Suppressor macrophage treated with lipopolysaccharide for 4 hours (primary cell): ENCODE measurements at regions not wholly inside any gene's neighbourhood (a gene's known extent, or its start where the extent isn't known, plus 50 kb on each side); places are given as distances from the start of the nearest gene placed in this dataset.

Experiments
- DNase-seq: peaks from one replicate; pipeline ENCODE4 v3.0.0-alpha.2; 2020

- no peak for DNase-seq
Observed at GRCh38 chr6:91731939-91732338, 1145.1 kb upstream of the MAP3K7 start.

- DNase-seq, result no peak
Observed at GRCh38 chr6:91730710-91731109, 1143.8 kb upstream of the MAP3K7 start.

- DNase-seq, result no peak
Observed at GRCh38 chr6:91720324-91720723, 1133.5 kb upstream of the MAP3K7 start.

DNA sequence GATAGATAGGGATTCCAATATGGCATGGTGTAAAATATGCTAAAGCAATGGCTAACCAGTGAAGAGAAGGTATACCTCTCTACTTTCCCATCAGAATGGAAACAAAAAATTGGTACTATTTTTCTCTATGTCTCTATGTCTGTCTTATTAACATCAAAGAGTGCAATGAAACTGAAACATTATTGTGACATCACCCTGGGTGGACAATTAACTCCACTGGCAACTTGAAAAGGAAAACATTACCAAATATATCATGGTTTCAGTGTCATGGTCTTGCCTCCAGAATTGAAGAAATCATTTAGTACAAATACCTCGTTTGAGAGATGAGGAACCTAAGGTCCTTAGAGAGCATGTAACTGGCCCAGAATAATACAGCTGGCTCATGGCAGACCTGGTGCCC is 1132.5 kb upstream of the MAP3K7 start:
- no peak for DNase-seq

GRCh38 chr6:91718198-91718597 is 1131.3 kb upstream of the MAP3K7 start:
- DNase-seq, result no peak

GRCh38 chr6:91717094-91717493 is 1130.2 kb upstream of the MAP3K7 start:
- no peak for DNase-seq

DNA sequence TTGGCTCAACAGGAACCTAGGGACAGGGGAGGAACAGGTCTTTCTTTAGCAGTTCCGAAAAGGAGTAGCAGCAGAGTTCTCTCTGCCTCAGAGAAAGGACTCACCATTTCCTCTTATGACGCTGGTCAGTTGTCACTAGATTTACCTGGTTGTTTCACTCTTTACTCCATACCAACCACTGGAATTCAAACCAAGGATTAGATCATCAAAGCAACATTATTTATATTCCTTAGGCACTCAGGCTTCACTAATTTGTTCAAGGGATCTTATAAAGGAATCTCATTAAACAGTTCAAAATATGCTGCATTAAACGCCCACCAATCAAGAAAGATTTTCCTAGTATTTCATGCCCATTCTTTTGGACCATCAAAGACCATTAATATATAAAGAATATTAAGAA is 1129.5 kb upstream of the MAP3K7 start:
- no peak for DNase-seq

DNA sequence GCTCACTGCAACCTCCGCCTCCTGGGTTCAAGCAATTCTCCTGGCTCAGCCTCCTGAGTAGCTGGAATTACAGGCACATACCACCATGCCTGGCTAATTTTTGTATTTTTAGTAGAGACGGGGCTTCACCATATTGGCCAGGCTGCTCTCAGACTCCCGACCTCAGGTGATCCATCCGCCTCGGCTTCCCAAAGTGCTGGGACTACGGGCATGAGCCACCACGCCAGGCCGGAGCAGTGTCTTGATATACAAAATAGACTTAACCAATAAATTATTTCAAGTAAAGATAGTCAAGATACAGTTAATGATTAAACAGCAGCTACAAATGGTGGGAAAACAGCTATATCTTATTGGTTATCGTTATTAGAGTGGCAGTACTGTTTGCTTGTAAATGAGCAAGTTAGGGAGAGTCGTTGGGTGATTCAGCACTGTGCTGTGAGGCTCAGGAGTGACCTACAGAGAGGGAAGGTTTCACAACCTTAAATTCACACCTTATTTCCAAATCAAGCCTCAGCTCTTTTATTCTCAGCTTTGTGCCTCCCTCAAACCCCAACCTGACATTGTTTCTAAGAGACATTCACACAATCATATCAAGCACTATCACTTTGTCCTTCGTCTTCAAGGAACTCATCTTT is 1128.4 kb upstream of the MAP3K7 start:
- no peak for DNase-seq

DNA sequence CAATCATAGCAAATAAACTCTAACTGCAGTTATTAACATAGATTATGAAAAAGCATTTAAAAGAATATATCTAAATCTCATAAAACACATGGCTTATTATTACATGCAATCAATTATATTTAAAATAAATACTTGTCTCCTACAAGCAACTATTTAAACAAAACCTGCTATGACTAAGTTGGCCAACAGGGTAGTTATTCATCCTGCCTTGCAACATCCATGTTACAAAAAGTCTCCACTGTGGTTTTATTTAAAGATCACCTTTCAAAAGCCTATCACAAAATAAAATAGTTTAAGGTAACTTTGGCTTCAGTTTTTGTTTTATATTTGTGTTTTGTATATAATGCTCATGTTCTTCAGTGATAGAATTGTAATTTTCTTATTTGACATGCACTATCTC is 1127.0 kb upstream of the MAP3K7 start:
- no peak for DNase-seq

GRCh38 chr6:91711518-91711917 is 1124.6 kb upstream of the MAP3K7 start:
- DNase-seq, result no peak

- no peak for DNase-seq
Observed at GRCh38 chr6:91710342-91710741, 1123.5 kb upstream of the MAP3K7 start.

DNA sequence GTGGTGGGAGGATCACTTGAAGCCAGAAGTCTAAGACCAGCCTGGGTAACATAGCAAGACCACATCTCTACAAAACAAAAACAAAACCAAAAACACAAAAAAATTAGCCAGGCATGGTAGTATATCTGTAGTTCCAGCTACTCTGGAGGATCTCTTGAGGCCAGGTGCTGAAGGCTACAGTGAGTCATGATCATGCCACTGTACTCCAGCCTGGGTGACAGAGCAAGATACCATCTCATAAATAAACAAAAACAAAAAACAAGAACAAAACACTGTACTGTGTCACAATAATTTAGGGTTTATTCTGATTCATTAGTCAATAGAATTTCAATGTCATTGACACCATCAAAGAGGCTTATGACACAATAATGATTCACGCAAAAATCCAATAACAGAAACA is 1121.7 kb upstream of the MAP3K7 start:
- no peak for DNase-seq

GRCh38 chr6:91705646-91706045 is 1118.8 kb upstream of the MAP3K7 start:
- no peak for DNase-seq

- DNase-seq, result no peak
Observed at GRCh38 chr6:91704531-91704930, 1117.7 kb upstream of the MAP3K7 start.

GRCh38 chr6:91697010-91697695 is 1110.3 kb upstream of the MAP3K7 start:
- no peak for DNase-seq

DNA sequence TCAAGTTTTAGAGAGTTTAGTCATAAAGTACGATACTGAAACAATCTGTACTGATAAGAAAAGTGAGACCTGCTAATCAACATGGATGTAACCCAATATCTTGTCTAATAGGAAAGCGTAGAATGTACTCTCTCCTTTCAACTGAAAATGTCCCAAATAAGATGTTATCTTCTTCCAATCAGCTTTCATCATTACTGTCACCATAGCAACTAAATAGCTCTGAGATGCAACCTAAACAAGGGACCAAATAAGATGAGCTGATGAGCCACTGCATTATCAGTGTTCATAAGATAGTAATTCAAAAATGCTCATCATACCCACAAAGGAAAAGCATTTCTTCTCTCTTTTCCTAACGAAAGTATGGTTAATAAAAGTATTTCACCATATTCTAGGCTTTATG is 1108.3 kb upstream of the MAP3K7 start:
- no peak for DNase-seq

- no peak for DNase-seq
Observed at GRCh38 chr6:91694016-91694654, 1107.3 kb upstream of the MAP3K7 start.

GRCh38 chr6:91691449-91691848 is 1104.6 kb upstream of the MAP3K7 start:
- DNase-seq, result no peak

- no peak for DNase-seq
Observed at GRCh38 chr6:91683240-91683639, 1096.4 kb upstream of the MAP3K7 start.

GRCh38 chr6:91681296-91681695 is 1094.4 kb upstream of the MAP3K7 start:
- no peak for DNase-seq

DNA sequence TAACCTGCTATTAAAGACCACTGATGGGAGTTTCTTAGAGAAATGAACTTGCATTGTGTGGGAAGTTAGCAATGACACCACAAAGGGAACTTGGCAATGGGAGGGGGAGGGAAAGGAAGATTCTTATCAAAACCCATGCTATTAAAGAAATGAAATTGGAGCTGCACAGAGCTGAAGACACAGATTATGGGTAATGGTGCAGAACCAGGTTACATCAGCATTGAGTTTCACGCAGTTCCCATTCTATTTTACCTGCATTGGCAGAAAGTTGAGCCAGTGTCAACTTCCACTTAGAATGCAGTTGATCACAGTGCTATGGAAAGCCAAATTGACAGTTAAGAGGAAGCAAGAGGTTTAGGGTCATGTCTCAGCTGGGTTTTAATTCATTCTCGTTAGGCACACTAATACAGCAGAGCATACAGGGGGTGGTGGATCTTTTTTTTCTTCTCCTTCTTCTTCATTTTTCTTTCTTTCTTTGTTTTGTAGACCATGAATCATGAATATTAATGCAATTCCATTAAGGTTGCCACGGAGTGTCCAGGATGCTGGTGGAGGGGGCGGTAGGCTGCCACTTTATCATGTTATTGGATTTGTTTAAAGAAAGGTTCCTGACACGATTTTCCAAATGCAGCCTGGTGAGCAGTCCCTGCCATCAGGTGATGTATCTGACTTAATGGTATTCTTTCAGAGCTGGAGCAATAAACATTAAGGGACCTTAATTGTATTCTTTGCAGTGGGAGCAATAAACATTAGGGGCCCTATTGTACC is 1092.0 kb upstream of the MAP3K7 start:
- no peak for DNase-seq

- DNase-seq, result no peak
Observed at GRCh38 chr6:91672201-91672600, 1085.3 kb upstream of the MAP3K7 start.

- no peak for DNase-seq
Observed at GRCh38 chr6:91669871-91670268, 1083.0 kb upstream of the MAP3K7 start.
